ENCODE measurements at regions not wholly inside any gene's neighbourhood (a gene's known extent, or its start where the extent isn't known, plus 50 kb on each side); places are given as distances from the start of the nearest gene placed in this dataset.
A peak's percentile ranks its signal among the peaks of the same experiment; 100 is the strongest.

DNA sequence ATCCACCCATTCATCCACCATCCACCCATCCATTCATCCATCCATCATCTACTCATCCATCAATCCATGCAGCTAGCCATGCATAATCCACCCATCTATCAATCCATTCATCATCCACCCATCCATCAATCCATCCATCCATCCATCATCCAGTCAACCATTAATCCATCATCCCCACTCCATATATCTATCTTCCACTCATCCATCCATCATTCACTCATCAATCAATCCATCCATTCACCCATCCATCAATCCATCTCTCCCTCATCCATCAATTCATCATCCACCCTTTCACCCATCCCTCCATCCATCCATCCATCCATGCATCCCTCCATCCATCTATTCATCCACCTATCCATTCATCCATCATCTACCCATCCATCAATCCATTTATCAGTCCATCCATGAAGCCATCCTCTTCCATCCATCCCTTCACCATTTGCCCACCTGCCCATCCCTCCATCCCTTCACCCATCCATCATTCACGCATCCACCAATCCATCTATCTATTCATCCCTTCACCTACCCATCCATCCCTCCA lies 689.4 kb downstream of the BRD1 start:
- Histone ChIP-seq H3K4me1 (no peaks in the 10 kb centered on the region), H3K9me3 (no peaks in the 10 kb centered on the region), H3K27ac (no peak overlapping the region), H3K36me3 (no peaks in the 10 kb centered on the region), H3K4me3 (no peak overlapping the region), H3K27me3 (replicated peaks in 1 of 7) (peaks cover 0 to 68% (median 0%) of the 10 kb centered on the region in 7 donors)
- TF ChIP-seq POLR2AphosphoS5 (IDR thresholded peaks at IDR 0.05) (no peak), POLR2A (IDR thresholded peaks at IDR 0.05) (no peak)
- TF ChIP-seq, protein P1, sequence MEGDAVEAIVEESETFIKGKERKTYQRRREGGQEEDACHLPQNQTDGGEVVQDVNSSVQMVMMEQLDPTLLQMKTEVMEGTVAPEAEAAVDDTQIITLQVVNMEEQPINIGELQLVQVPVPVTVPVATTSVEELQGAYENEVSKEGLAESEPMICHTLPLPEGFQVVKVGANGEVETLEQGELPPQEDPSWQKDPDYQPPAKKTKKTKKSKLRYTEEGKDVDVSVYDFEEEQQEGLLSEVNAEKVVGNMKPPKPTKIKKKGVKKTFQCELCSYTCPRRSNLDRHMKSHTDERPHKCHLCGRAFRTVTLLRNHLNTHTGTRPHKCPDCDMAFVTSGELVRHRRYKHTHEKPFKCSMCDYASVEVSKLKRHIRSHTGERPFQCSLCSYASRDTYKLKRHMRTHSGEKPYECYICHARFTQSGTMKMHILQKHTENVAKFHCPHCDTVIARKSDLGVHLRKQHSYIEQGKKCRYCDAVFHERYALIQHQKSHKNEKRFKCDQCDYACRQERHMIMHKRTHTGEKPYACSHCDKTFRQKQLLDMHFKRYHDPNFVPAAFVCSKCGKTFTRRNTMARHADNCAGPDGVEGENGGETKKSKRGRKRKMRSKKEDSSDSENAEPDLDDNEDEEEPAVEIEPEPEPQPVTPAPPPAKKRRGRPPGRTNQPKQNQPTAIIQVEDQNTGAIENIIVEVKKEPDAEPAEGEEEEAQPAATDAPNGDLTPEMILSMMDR (IDR thresholded peaks at IDR 0.05 in 8 of 11, conservative IDR thresholded peaks at IDR 0.05 in 3 of 11) = no peak
- WGBS, 5 donors = 86 to 93% (median 92%) methylated on average over 1 of the region's 1 CpG
- intact Hi-C loops (cut with DNase I; ENCODE audit: low total_unique reads) = no loop called here
- no peak for DNase-seq

DNA sequence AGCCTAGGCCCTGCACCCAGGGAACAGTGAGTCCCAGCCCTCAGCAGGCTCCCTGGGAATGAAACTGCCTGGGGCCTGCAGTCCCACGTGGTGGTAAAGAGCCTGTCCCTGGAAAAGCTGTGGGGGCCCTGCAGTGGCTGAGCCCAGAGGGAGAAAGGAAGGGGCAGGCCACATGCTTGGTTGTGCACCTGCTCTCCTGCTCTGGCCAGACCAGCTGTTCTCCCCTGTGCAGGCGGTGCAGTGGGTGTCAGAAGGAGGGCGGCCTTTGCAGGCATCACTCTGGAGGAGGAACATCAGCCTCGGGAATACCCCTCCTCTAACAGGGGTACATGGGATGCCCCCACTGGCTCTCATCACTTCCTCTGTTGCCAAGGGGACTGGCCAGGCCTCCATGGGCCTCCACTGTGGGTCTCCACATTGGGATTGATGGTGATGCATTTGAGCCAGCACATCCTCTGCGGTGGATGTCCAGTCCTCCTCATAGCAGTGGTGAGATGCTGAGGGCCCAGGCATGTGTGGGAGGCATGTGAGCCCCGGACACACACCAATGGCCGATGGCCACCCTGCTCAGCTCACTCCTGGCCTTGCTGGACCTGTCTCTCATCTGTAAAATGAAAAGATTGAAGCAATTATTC lies 690.4 kb downstream of the BRD1 start:
- TF ChIP-seq, protein P1 (IDR thresholded peaks at IDR 0.05 in 8 of 11, conservative IDR thresholded peaks at IDR 0.05 in 3 of 11) = no peak
- TF ChIP-seq POLR2AphosphoS5 (IDR thresholded peaks at IDR 0.05) (no peak), POLR2A (IDR thresholded peaks at IDR 0.05) (no peak)
- intact Hi-C loops (cut with DNase I; ENCODE audit: low total_unique reads) = no loop called here
- Histone ChIP-seq H3K4me1 (no peaks in the 10 kb centered on the region), H3K36me3 (no peaks in the 10 kb centered on the region), H3K27me3 (replicated peaks in 1 of 7) (peaks cover 0 to 68% (median 0%) of the 10 kb centered on the region in 7 donors), H3K27ac (no peak overlapping the region), H3K9me3 (no peaks in the 10 kb centered on the region), H3K4me3 (no peak overlapping the region)
- 66 to 92% (median 77%) methylated on average over 4 to 7 of the region's 7 CpGs for WGBS, 5 donors
- DNase-seq = peak; percentile 39

DNA sequence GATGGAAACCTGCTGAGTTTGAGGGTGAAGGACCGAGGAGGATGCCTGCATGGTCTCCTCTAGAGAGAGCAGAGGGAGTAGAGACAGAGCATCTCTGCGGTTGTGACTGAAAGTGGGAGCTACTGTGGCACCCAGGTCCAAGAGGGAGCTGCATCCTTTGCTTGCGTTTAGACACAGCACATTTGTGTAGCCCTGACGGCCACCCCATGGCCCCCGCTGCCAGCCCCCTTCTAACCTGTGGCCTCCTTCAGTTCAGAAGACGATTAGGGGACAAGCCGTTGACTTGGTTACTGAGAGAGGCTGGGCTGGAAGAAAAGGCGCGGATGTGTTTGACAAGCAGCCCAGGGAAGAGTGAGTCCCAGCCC lies 690.9 kb downstream of the BRD1 start:
- TF ChIP-seq, protein P1 (IDR thresholded peaks at IDR 0.05 in 8 of 11, conservative IDR thresholded peaks at IDR 0.05 in 3 of 11) = no peak
- TF ChIP-seq POLR2A (IDR thresholded peaks at IDR 0.05) = no peak
- no peak for TF ChIP-seq POLR2AphosphoS5 (IDR thresholded peaks at IDR 0.05)
- no peak overlapping the region for H3K27ac ChIP-seq
- H3K9me3 ChIP-seq = no peaks in the 10 kb centered on the region
- WGBS, 5 donors = 85 to 95% (median 90%) methylated on average over 9 of the region's 9 CpGs
- H3K4me1 ChIP-seq = no peaks in the 10 kb centered on the region
- intact Hi-C loops (cut with DNase I; ENCODE audit: low total_unique reads) = no loop called here
- peak; percentile 65 for DNase-seq
- H3K27me3 ChIP-seq (replicated peaks in 1 of 7) = peaks cover 0 to 72% (median 3%) of the 10 kb centered on the region in 7 donors
- no peak overlapping the region for H3K4me3 ChIP-seq
- no peaks in the 10 kb centered on the region for H3K36me3 ChIP-seq

DNA sequence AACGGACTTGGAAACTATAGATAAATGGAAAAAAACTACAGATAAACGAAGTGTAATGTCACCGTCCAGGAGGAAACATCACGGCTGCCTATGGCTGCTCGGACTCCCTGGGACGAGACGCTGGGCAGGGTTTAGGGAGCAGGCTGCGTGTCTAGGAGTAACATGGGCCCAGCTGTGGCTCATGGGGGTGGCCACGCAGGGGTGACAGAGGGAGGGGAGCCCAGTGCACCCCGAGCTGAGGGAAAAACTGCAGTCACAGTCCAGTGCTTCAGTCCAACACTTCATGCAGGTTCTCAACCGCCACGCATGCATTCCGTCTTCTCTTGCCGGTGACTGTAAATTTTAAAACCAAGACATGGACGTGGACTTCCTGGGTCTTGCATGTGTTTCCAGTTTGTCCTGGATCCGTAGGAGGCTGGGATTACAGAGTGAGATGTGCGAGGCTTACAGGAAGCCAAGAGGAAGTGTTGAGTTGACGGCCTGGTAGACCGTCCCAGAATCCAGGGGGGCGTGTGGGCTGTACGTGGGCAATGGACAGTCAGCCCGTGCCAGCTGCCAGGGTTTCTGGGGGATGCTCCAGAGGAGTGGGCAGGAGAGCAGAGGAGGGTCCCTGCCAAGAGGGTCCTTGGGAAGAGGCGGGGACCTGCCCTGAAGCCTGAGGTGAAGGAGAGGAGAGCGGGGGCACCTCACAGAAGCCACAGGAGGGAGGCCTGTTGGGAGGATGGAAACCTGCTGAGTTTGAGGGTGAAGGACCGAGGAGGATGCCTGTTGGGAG lies 691.4 kb downstream of the BRD1 start:
- Histone ChIP-seq H3K9me3 (no peaks in the 10 kb centered on the region), H3K36me3 (no peaks in the 10 kb centered on the region), H3K4me1 (no peaks in the 10 kb centered on the region), H3K27me3 (replicated peaks in 1 of 7) (peaks cover 0 to 71% (median 3%) of the 10 kb centered on the region in 7 donors), H3K27ac (no peak overlapping the region), H3K4me3 (no peak overlapping the region)
- 64 to 70% (median 66%) methylated on average over 25 of the region's 25 CpGs for WGBS, 5 donors
- TF ChIP-seq, protein P1 (IDR thresholded peaks at IDR 0.05 in 8 of 11, conservative IDR thresholded peaks at IDR 0.05 in 3 of 11) = no peak
- no peak for TF ChIP-seq POLR2AphosphoS5 (IDR thresholded peaks at IDR 0.05)
- TF ChIP-seq POLR2A (IDR thresholded peaks at IDR 0.05) = no peak
- DNase-seq = peak; percentile 53
- intact Hi-C loops (cut with DNase I; ENCODE audit: low total_unique reads) = no loop called here

Data from spleen (tissue), 11 donors.